Activated T-helper 1 cell treated with anti-CD3 and anti-CD28 coated beads, Interleukin-12 subunit alpha, Interleukin-12 subunit beta, Interleukin-2, Interleukin-4 antibody, amounts not matched to agents 30 ng/mL and 10 ng/mL and 1 ng/mL, durations not matched to agents 14 hours and 24 hours and 36 hours (primary cell): ENCODE measurements at regions not wholly inside any gene's neighbourhood (a gene's known extent, or its start where the extent isn't known, plus 50 kb on each side); places are given as distances from the start of the nearest gene placed in this dataset.

ENCODE experiments used
- DNase-seq: peaks from one replicate; pipeline ENCODE4 v3.0.0; 2021; ENCODE audit warnings: low spot score
- H3K27ac Mint-ChIP-seq: one replicate; pipeline ENCODE4 v1.8.0; 2021; ENCODE audit warnings: mild to moderate bottlenecking, mixed read lengths
- H3K27me3 Mint-ChIP-seq: one replicate; pipeline ENCODE4 v1.8.0; 2022; ENCODE audit warnings: mild to moderate bottlenecking, moderate library complexity, mixed read lengths; ENCODE audit not compliant: insufficient read depth
- H3K36me3 Mint-ChIP-seq: one replicate; pipeline ENCODE4 v1.8.0; 2021; ENCODE audit warnings: low read depth, mixed read lengths
- H3K4me1 Mint-ChIP-seq: one replicate; pipeline ENCODE4 v1.8.0; 2021; ENCODE audit warnings: low read depth, mixed read lengths
- H3K4me3 Mint-ChIP-seq: one replicate; pipeline ENCODE4 v1.8.0; 2021; ENCODE audit warnings: mild to moderate bottlenecking, moderate library complexity, mixed read lengths
- H3K9me3 Mint-ChIP-seq: one replicate; pipeline ENCODE4 v1.8.0; 2021; ENCODE audit warnings: mixed read lengths
- intact Hi-C: fragments of 100-400 bp; cut with micrococcal nuclease; formaldehyde crosslinking; loops from one replicate; pipeline ENCODE4 v1.15.1; 2024

DNA sequence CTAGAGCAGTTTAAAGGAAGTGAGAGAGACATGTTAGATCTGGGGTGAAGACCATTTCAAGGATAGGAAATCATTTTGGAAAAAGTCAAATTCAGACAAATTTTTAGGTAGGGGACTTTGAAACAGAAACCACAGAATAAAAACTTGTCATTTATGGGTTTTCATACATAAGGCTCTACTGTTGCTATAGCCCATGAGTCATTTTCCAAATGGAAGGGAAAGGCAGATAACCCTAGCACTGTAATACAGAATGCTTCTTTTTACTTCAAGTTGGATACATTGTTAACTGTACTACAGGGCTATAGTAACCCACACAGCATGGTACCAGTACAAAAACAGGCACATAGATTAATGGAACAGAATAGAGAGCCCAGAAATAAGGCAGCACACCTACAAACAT lies 455.4 kb downstream of the EBF1 start:
- Mint-ChIP-seq H3K4me1 (no peaks in the 10 kb centered on the region), H3K4me3 (no peak overlapping the region), H3K27ac (no peak overlapping the region), H3K27me3 (no peaks in the 10 kb centered on the region), H3K9me3 (peaks cover 3% of the 10 kb centered on the region), H3K36me3 (no peaks in the 10 kb centered on the region)
- DNase-seq, result no peak
- intact Hi-C loops, result no loop called here

DNA sequence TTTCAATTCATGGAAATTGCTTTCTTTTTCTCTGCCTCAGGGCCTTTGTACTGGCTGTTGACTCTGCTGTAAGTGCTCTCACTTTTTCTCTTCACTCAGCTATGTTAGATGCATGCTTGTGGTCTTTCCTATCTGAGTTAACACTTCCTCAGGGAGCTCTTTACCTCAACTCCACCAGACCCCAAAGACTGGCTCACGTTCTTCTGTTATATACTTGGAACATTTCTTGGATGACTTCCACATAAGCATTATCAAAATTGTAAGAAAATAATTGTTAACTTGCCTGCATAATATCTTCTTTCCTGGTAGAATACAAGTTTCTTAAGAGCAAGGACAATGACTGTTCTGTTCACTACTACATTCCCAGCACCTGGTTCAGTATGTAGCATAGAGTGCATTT lies 455.9 kb downstream of the EBF1 start:
- H3K27me3 Mint-ChIP-seq, result no peaks in the 10 kb centered on the region
- H3K36me3 Mint-ChIP-seq, result no peaks in the 10 kb centered on the region
- DNase-seq, result no peak
- intact Hi-C loops, result no loop called here
- no peaks in the 10 kb centered on the region for H3K4me1 Mint-ChIP-seq
- H3K9me3 Mint-ChIP-seq, result peaks cover 3% of the 10 kb centered on the region
- H3K4me3 Mint-ChIP-seq, result no peak overlapping the region
- H3K27ac Mint-ChIP-seq, result no peak overlapping the region

DNA sequence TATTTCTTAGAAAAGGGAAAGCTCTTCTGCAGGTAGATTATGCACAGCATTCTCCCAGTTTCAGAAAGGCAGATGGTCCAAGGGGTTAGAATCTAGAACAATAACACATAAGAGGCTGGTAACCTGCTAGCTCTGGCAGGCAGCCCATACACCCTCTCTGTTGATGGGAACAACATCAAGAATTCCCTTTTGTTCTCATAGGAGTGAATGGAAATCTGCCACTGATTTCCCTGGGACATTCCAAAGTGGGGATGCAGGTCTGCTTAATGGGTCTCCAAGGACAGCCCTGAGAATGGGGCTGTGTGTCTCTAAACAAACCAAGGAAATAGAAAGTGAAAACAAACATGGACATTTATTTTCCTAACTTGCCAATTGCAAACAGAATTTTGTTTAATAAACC lies 456.8 kb downstream of the EBF1 start:
- H3K4me1 Mint-ChIP-seq, result no peaks in the 10 kb centered on the region
- H3K4me3 Mint-ChIP-seq, result no peak overlapping the region
- no peaks in the 10 kb centered on the region for H3K27me3 Mint-ChIP-seq
- H3K36me3 Mint-ChIP-seq, result no peaks in the 10 kb centered on the region
- H3K9me3 Mint-ChIP-seq, result peaks cover 3% of the 10 kb centered on the region
- H3K27ac Mint-ChIP-seq, result no peak overlapping the region
- DNase-seq, result no peak
- intact Hi-C loops, result no loop called here

DNA sequence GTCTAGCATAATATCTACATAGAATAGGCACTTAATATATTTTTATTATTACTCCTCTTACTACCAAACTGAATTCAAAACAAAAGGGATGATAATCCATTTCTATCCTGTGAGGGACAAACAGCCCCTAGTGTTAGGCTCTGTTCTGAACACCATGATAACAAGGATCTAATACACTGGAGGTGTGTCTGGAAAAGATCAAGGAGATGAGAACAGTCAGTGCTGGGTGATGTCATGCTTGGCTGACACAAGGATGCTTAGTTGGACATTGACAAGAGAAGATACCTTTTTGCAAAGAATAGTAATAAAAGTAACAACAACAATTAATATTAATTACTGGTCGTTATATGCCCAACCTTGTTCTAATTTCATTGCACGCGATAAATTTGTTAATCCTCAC lies 458.7 kb downstream of the EBF1 start:
- intact Hi-C loops, result no loop called here
- H3K27me3 Mint-ChIP-seq, result peaks cover 2% of the 10 kb centered on the region

DNA sequence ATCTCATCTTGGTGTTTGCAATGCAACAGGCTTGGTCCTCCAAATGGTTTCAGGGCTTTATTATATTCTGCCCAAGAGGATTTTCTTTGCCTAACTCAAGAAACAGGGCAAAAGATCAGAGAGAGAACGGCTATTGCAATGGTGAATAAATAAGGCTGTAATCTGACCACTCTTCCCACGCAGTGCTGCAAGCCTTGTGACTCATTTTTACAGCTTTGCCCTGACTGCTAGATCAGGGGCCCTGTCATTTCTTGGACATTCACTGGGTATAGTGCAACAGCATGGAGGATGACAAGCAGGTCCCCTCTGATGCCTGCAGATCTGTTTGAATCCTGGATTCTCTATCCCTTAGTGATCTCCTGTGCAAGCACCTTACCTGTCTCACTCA lies 459.1 kb downstream of the EBF1 start:
- no peaks in the 10 kb centered on the region for H3K4me1 Mint-ChIP-seq
- intact Hi-C loops, result no loop called here
- H3K4me3 Mint-ChIP-seq, result no peak overlapping the region
- H3K9me3 Mint-ChIP-seq, result peaks cover 3% of the 10 kb centered on the region
- no peak for DNase-seq
- H3K27ac Mint-ChIP-seq, result no peak overlapping the region
- H3K27me3 Mint-ChIP-seq, result peaks cover 2% of the 10 kb centered on the region
- no peaks in the 10 kb centered on the region for H3K36me3 Mint-ChIP-seq

More for the DNA sequence above, 458.7 kb downstream of the EBF1 start:
- Mint-ChIP-seq H3K4me3 (no peak overlapping the region), H3K36me3 (no peaks in the 10 kb centered on the region), H3K4me1 (no peaks in the 10 kb centered on the region), H3K9me3 (peaks cover 3% of the 10 kb centered on the region), H3K27ac (no peak overlapping the region)
- DNase-seq, result no peak

DNA sequence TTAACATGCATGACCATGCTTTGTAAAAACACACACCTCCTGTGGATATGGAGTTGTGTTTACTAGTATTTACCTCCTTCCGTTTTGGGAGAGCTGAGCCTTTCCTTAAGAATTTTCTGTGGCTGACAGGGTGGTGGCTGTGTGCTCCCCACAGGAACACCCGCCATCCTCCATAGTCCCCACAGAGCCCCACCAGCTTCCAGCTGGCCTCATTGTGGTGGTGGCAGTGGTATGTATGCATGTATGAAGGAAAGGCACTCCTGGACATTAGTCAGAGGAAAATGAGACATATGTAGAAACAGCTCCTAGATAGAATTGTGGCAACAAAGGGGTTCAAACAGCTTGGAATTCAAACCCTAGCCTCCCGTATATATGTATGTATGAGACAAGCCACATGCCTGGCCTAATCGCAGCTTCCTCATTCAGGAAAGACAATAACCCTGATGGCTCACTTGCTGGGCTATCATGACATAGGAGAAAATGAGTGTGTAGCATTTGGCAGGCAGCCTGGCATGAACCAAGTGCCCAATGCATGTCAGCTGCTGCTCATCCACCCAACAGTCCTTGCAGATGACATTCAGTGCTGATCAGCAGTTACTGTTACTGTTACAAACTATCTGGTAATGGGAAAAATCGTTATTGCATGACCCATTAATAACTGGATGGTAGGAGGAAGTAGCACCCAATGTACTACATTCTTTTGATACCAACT lies 459.7 kb downstream of the EBF1 start:
- Mint-ChIP-seq H3K36me3 (no peaks in the 10 kb centered on the region), H3K9me3 (peaks cover 1% of the 10 kb centered on the region), H3K27ac (no peak overlapping the region), H3K27me3 (peaks cover 2% of the 10 kb centered on the region), H3K4me3 (no peak overlapping the region), H3K4me1 (no peaks in the 10 kb centered on the region)
- intact Hi-C loops, result no loop called here
- DNase-seq, result no peak

DNA sequence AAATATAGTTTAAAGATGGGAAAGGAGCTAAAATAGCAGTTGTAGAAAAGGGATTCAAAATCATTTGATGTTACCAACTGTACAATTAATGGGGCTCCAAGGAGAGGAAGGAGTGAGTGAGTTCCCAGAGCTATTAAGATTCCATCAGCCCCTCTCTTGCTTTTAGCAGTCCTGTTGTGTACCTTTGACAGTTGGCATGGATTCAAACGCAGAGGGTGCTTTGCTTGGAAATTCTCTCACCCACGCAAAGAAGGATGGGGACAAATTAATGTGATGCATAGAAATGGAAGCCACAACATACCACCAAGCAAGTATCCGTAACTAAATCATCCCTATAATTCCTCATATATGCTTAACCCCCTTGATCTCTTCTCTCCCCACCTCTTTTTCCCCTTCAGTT lies 461.3 kb downstream of the EBF1 start:
- intact Hi-C loops, result no loop called here
- H3K4me3 Mint-ChIP-seq, result no peak overlapping the region
- no peak overlapping the region for H3K27ac Mint-ChIP-seq
- DNase-seq, result no peak
- peaks cover 2% of the 10 kb centered on the region for H3K27me3 Mint-ChIP-seq
- H3K4me1 Mint-ChIP-seq, result no peaks in the 10 kb centered on the region
- H3K36me3 Mint-ChIP-seq, result no peaks in the 10 kb centered on the region
- H3K9me3 Mint-ChIP-seq, result no peaks in the 10 kb centered on the region

DNA sequence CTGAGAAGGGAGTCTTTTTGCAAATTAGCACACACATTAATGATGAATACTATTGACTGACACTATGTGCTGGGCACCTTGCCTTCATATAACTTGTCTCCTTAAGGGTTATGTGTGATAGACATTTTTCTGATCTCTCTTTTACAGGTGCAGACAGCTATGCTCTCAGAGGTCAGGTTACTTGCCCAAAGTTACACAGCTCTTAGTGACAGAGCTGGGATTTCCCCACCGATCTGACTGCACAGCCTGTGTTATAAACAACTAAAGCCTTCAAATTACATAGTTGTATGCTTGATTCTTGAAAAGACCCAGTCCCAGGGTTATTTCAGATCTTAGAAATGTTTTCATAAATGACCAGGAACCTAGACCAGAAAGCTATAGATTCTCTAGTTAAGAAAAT lies 462.7 kb downstream of the EBF1 start:
- Mint-ChIP-seq H3K27ac (no peak overlapping the region), H3K27me3 (peaks cover 2% of the 10 kb centered on the region), H3K4me3 (no peak overlapping the region), H3K9me3 (no peaks in the 10 kb centered on the region), H3K4me1 (no peaks in the 10 kb centered on the region), H3K36me3 (no peaks in the 10 kb centered on the region)
- DNase-seq, result no peak
- intact Hi-C loops, result no loop called here

DNA sequence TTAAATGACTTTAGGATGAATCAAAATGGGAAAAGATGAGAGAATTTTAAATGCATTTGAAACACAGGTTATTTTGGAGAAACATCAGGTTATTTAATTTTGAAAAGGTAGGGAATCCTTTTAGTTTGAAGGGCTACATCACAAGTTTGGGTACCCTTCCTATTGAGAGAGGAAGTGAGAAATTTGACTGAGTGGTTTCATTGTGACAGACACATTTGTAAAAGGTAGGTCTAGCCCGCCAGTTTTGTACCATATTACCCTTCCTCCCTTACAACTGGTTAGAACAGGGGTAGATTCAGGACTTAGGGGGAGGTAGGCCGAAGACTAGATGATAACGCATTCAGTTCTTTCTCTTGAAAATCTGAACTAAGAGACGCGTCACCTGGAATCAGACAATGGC lies 464.2 kb downstream of the EBF1 start:
- Mint-ChIP-seq H3K27ac (no peak overlapping the region), H3K27me3 (peaks cover 2% of the 10 kb centered on the region), H3K4me1 (no peaks in the 10 kb centered on the region), H3K4me3 (no peak overlapping the region), H3K36me3 (no peaks in the 10 kb centered on the region), H3K9me3 (no peaks in the 10 kb centered on the region)
- DNase-seq, result no peak
- intact Hi-C loops, result no loop called here

DNA sequence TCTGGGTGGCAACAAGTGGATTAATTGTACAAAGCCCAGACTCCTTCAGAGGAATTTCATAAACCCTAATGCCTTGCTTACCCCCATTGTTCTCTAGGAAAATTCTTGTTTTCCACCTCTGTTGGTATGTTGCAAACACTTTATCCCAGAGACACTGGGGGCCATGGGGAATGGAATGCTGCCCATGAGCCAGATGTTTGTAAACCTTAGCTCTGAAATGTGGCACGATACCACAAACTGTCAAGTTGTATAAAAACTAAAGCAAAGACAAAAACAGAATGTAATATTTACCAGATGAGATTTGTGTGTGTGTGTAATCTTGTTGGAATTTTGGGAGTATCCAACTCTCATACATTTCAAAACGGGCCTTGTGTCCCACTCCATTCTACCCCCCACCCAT lies 465.0 kb downstream of the EBF1 start:
- no peak for DNase-seq
- no peaks in the 10 kb centered on the region for H3K36me3 Mint-ChIP-seq
- H3K4me1 Mint-ChIP-seq, result no peaks in the 10 kb centered on the region
- intact Hi-C loops, result no loop called here
- H3K4me3 Mint-ChIP-seq, result no peak overlapping the region
- no peaks in the 10 kb centered on the region for H3K9me3 Mint-ChIP-seq
- peaks cover 2% of the 10 kb centered on the region for H3K27me3 Mint-ChIP-seq
- no peak overlapping the region for H3K27ac Mint-ChIP-seq

DNA sequence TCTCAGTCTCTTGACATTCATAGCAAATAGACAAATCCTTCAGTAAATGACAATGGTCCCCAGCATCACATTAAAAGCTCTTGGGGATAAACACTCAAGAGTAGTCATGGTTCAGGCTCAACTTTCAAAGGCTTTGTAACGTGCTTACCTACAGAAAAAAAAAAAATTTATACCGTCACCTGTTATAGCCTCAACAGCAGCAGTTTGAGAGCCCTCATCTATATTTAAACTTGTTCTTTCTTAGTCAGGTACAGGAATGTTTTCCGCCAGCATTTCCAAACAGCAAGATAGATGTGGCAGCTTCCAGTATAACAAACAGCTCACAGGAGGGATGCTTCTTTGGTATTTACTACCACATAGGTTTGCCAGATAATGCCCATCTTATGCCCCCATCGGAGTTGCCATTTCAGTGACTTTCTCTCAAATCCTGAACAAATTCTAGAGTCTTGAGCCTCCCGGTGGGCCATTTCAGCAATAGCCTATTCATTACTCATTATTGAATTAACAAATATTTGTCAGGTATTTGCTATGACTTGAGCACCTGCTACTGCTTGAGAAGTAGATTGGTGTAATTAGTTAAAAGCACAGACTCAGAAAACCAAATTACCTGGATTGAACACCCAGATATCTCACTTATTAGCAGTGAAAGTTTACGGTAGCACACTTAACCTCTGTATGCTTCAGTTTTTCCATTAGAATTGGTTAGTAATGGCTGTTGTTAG lies 470.0 kb downstream of the EBF1 start:
- no peaks in the 10 kb centered on the region for H3K36me3 Mint-ChIP-seq
- intact Hi-C loops, result no loop called here
- DNase-seq, result no peak
- no peaks in the 10 kb centered on the region for H3K9me3 Mint-ChIP-seq
- H3K4me3 Mint-ChIP-seq, result no peak overlapping the region
- H3K27me3 Mint-ChIP-seq, result no peaks in the 10 kb centered on the region
- no peak overlapping the region for H3K27ac Mint-ChIP-seq
- no peaks in the 10 kb centered on the region for H3K4me1 Mint-ChIP-seq

DNA sequence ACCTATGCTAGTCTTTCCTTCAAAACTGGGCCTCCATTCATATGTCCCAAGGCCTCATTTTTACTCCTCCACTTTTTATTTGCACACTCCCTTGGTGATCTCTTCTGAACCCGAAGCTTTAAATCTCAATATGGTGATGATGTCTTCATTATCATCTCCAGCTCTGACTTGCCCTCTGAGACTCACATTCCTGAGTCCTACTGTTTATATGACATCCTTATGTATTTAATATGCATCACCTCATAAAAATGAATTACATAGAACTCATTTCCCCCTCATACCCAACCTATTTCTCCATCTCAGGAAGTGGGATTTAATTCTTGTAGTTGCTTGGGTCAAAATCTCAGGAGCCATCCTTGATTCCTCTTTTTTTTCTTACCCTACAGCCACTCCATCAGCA lies 473.0 kb downstream of the EBF1 start:
- Mint-ChIP-seq H3K9me3 (no peaks in the 10 kb centered on the region), H3K4me1 (no peaks in the 10 kb centered on the region), H3K4me3 (no peak overlapping the region), H3K27me3 (no peaks in the 10 kb centered on the region), H3K27ac (no peak overlapping the region), H3K36me3 (no peaks in the 10 kb centered on the region)
- intact Hi-C loops, result no loop called here
- no peak for DNase-seq

DNA sequence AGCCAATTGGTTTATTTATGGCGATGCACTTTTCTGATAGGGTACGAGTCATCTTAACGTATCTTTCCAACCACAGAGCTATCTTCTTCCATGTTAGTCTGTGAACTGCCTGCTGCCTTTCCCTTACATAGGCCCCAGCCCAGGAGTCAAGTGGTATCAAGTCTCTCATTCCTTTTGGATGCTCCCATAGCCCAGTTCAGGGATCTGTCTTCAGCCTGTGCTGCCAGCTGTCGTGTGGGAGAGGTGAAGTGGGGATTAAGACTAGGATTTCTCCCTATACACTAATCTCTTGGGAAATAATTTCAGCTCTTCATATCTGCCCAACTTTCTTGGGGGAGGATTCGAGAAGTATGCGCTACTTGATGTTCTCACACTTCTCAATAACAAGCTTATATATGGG lies 475.7 kb downstream of the EBF1 start:
- H3K27me3 Mint-ChIP-seq, result no peaks in the 10 kb centered on the region
- no peaks in the 10 kb centered on the region for H3K36me3 Mint-ChIP-seq
- no peaks in the 10 kb centered on the region for H3K9me3 Mint-ChIP-seq
- no peaks in the 10 kb centered on the region for H3K4me1 Mint-ChIP-seq
- intact Hi-C loops, result no loop called here
- H3K4me3 Mint-ChIP-seq, result no peak overlapping the region
- DNase-seq, result no peak
- no peak overlapping the region for H3K27ac Mint-ChIP-seq

DNA sequence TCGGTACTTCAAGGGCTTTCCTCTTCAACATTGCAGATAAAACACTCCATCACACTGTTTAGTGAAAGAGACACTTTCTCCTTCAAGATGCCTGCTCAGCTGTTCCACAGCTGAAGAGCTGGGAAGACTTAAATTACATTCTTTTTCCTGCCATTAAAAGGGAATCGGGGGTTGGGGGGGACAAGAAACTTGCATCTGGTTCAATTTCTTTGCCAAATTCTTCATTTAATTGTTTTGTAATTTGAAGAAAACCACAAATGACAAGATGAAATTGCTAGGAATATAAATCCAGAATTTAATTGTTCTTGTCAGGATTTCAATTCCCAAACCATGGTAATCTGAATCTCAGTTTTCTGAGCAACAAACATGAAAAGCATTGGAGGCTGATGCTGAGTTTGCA lies 478.3 kb downstream of the EBF1 start:
- no peak overlapping the region for H3K27ac Mint-ChIP-seq
- H3K27me3 Mint-ChIP-seq, result no peaks in the 10 kb centered on the region
- intact Hi-C loops, result no loop called here
- no peak overlapping the region for H3K4me3 Mint-ChIP-seq
- DNase-seq, result no peak
- no peaks in the 10 kb centered on the region for H3K9me3 Mint-ChIP-seq
- no peaks in the 10 kb centered on the region for H3K36me3 Mint-ChIP-seq
- no peaks in the 10 kb centered on the region for H3K4me1 Mint-ChIP-seq
